A549 (cell line): ENCODE measurements at regions not wholly inside any gene's neighbourhood (a gene's known extent, or its start where the extent isn't known, plus 50 kb on each side); places are given as distances from the start of the nearest gene placed in this dataset.

Experiments used
- ATAC-seq, 2 experiments: fragments of 200-7000 bp in 1 of 2; fragments of >200 bp in 1 of 2; cut with Nextera tagmentation in 1 of 2; cut with Tn5 transposase in 1 of 2; 3 replicates each; pipeline versions ENCODE4 v1.8.0 to v1.9.1; 2018 to 2020; ENCODE audit warnings: mild to moderate bottlenecking in 1 of 2, moderate library complexity in 1 of 2
- CTCF ChIA-PET: fragments of 300-600 bp; sonication (Branson Sonifier 250); formaldehyde crosslinking; extraction: SDS; loops from one replicate; lab custom pipeline; 2021; ENCODE audit warnings: antibody characterized with exemption, inconsistent platforms; lab: Yijun Ruan, JAX
- POLR2A ChIA-PET: fragments of 350-600 bp; formaldehyde crosslinking; extraction: SDS; loops from one replicate; lab custom pipeline; 2021; ENCODE audit warnings: antibody characterized with exemption, inconsistent platforms; lab: Yijun Ruan, JAX
- DNase-seq, 2 experiments: peaks; one replicate each; pipeline versions ENCODE4 v3.0.0 to v3.0.0-alpha.2; 2011 to 2016; ENCODE audit warnings: low read depth in 1 of 2, low spot score in 1 of 2
- FAIRE-seq: peaks from 2 replicates; lab custom pipeline; 2011; peaks lifted over from hg19 to GRCh38; lab: Jason Lieb, UNC
- H3K27ac ChIP-seq, 2 experiments: fragments of >200 bp; sonication (Bioruptor Twin); formaldehyde crosslinking; 3 replicates each; pipeline ENCODE4 v1.5.1; 2016 to 2017
- H3K4me1 ChIP-seq: fragments of >200 bp; sonication (Bioruptor Twin); formaldehyde crosslinking; 3 replicates; pipeline ENCODE4 v1.6.1; 2016
- H3K4me2 ChIP-seq: fragments of >200 bp; sonication (Bioruptor Twin); formaldehyde crosslinking; 3 replicates; pipeline ENCODE4 v1.6.1; 2016
- H3K4me3 ChIP-seq: fragments of >200 bp; sonication (Bioruptor Twin); formaldehyde crosslinking; 3 replicates; pipeline ENCODE4 v1.5.1; 2016
- H3K9me3 ChIP-seq: fragments of >200 bp; sonication (Bioruptor Twin); formaldehyde crosslinking; 3 replicates; pipeline ENCODE4 v1.6.1; 2016
- ATOH8 ChIP-seq: fragments of 250-450 bp; sonication (Bioruptor Pico); IDR thresholded peaks from 2 replicates; pipeline ENCODE4 v1.5.0; 2020; ENCODE audit warnings: low read depth, mild to moderate bottlenecking, moderate library complexity
- BCL3 ChIP-seq: fragments of >200 bp; sonication (Bioruptor Twin); formaldehyde crosslinking; IDR thresholded peaks from 3 replicates; pipeline ENCODE4 v1.6.1; 2016
- BHLHE40 ChIP-seq: IDR thresholded peaks from 2 replicates; pipeline ENCODE4 v1.6.1; 2012; ENCODE audit warnings: low read depth, low read length, inconsistent platforms
- CEBPB ChIP-seq, 2 experiments: fragments of >200 bp in 1 of 2; sonication (Bioruptor Twin) in 1 of 2; formaldehyde crosslinking in 1 of 2; IDR thresholded peaks; 2 replicates each; pipeline ENCODE4 v1.6.1; 2012 to 2016
- CTCF ChIP-seq: fragments of >200 bp; sonication (Bioruptor Twin); formaldehyde crosslinking; IDR thresholded peaks from 3 replicates; pipeline ENCODE4 v1.5.1; 2016
- EHMT2 ChIP-seq: fragments of 200-600 bp; sonication (generic); IDR thresholded peaks from 2 replicates; pipeline ENCODE4 v1.6.1; 2016; ENCODE audit warnings: antibody characterized with exemption, low read depth, mild to moderate bottlenecking, moderate library complexity
- ELK1 ChIP-seq: fragments of 150-350 bp; IDR thresholded peaks from 2 replicates; pipeline ENCODE4 v1.6.1; 2014; ENCODE audit warnings: low read depth, mild to moderate bottlenecking, low read length
- ESRRA ChIP-seq: fragments of 150-350 bp; IDR thresholded peaks from 2 replicates; pipeline ENCODE4 v1.6.1; 2014; ENCODE audit warnings: mild to moderate bottlenecking, low read length, borderline replicate concordance
- FOXS1 ChIP-seq: fragments of 250-450 bp; sonication (Bioruptor Pico); IDR thresholded peaks from 2 replicates; pipeline ENCODE4 v1.5.0; 2020; ENCODE audit warnings: mild to moderate bottlenecking, moderate library complexity
- HDAC2 ChIP-seq: fragments of 200-600 bp; sonication (generic); IDR thresholded peaks from 2 replicates; pipeline ENCODE4 v1.6.1; 2016
- HMGXB4 ChIP-seq: fragments of 250-450 bp; sonication (Bioruptor Pico); IDR thresholded peaks from 2 replicates; pipeline ENCODE4 v1.5.0; 2021; ENCODE audit warnings: mild to moderate bottlenecking, moderate library complexity, borderline replicate concordance
- HOXA7 ChIP-seq: fragments of 250-450 bp; sonication (Bioruptor Pico); IDR thresholded peaks from 2 replicates; pipeline ENCODE4 v1.5.0; 2020; ENCODE audit warnings: mild to moderate bottlenecking, moderate library complexity
- MAFK ChIP-seq: fragments of 450-650 bp; IDR thresholded peaks from 2 replicates; pipeline ENCODE4 v1.6.1; 2014; ENCODE audit not compliant: partially characterized antibody
- MYC ChIP-seq: IDR thresholded peaks from 2 replicates; pipeline ENCODE4 v1.6.1; 2012; ENCODE audit warnings: mild to moderate bottlenecking, inconsistent platforms, low read length, improper control_type of control experiment, borderline replicate concordance
- NR3C1 ChIP-seq: fragments of >200 bp; sonication (Bioruptor Twin); formaldehyde crosslinking; IDR thresholded peaks from 3 replicates; pipeline ENCODE4 v1.6.1; 2017
- RAD21 ChIP-seq, 2 experiments: fragments of >200 bp in 1 of 2; sonication (Bioruptor Twin) in 1 of 2; formaldehyde crosslinking in 1 of 2; IDR thresholded peaks in 1 of 2; conservative IDR thresholded peaks in 1 of 2; 2 replicates in 1 of 2; 3 replicates in 1 of 2; pipeline ENCODE4 v1.6.1; 2012 to 2018; ENCODE audit warnings: inconsistent platforms in 1 of 2
- RFX5 ChIP-seq: fragments of 450-650 bp; IDR thresholded peaks from 2 replicates; pipeline ENCODE4 v1.7.1; 2014; ENCODE audit warnings: antibody characterized with exemption, mild to moderate bottlenecking, moderate library complexity
- RNF2 ChIP-seq: fragments of 200-600 bp; sonication (generic); IDR thresholded peaks from 2 replicates; pipeline ENCODE4 v1.6.1; 2016; ENCODE audit warnings: low read depth, mild to moderate bottlenecking, antibody characterized with exemption, moderate library complexity, borderline replicate concordance
- SMC3 ChIP-seq: fragments of >200 bp; sonication (Bioruptor Twin); formaldehyde crosslinking; IDR thresholded peaks from 3 replicates; pipeline ENCODE4 v1.6.1; 2018; ENCODE audit warnings: inconsistent platforms
- TFCP2L1 ChIP-seq: fragments of 250-450 bp; sonication (Bioruptor Pico); IDR thresholded peaks from 2 replicates; pipeline ENCODE4 v1.5.0; 2021; ENCODE audit warnings: mild to moderate bottlenecking
- ZC3H11A ChIP-seq: fragments of 450-650 bp; IDR thresholded peaks from 2 replicates; pipeline ENCODE4 v1.6.1; 2014; ENCODE audit warnings: antibody characterized with exemption, mild to moderate bottlenecking
- ZSCAN20 ChIP-seq: fragments of 250-450 bp; sonication (Bioruptor Pico); IDR thresholded peaks from 2 replicates; pipeline ENCODE4 v1.8.0; 2022; ENCODE audit warnings: mild to moderate bottlenecking, moderate library complexity
- WGBS: methylation state at CpG from one replicate; pipeline ENCODE4 v1.1.6; 2017; ENCODE audit errors: missing lambda C conversion rate; 5-methylcytosine and 5-hydroxymethylcytosine counted together

GRCh38 chr2:198339116-198339515 is 534.7 kb downstream of the PLCL1 start:
- ATAC-seq, result no peak
- DNase-seq, result no peak
- ChIA-PET CTCF (no interaction called here), POLR2A (no interaction called here)
- WGBS, result 61% methylated on average over 5 of the region's 5 CpGs
- H3K4me1 ChIP-seq, result no peaks in the 10 kb centered on the region
- no peak for FAIRE-seq
- H3K4me2 ChIP-seq, result no peak overlapping the region
- TF ChIP-seq RFX5, result no peak
- no peak for TF ChIP-seq ATOH8 (CRISPR knock-in tag)
- no peaks in the 10 kb centered on the region for H3K9me3 ChIP-seq
- H3K4me3 ChIP-seq, result no peak overlapping the region
- no peak overlapping the region for H3K27ac ChIP-seq

GRCh38 chr2:198337368-198337767 is 533.0 kb downstream of the PLCL1 start:
- CTCF ChIA-PET, result interaction anchor here (1.2 kb wide), 1 partner anchor 16 kb away, joined by 5 read pairs; no protein-coding TSS in a partner anchor
- FAIRE-seq, result no peak

More at GRCh38 chr2:198337368-198337767, 533.0 kb downstream of the PLCL1 start:
- Histone ChIP-seq H3K4me2 (no peak overlapping the region), H3K4me3 (no peak overlapping the region), H3K9me3 (no peaks in the 10 kb centered on the region), H3K4me1 (no peaks in the 10 kb centered on the region), H3K27ac (no peak overlapping the region)
- POLR2A ChIA-PET, result no interaction called here
- ATAC-seq (no peak), DNase-seq (no peak)
- WGBS, result 20% methylated on average over 3 of the region's 3 CpGs
- TF ChIP-seq EHMT2, result no peak
- no peak for TF ChIP-seq ESRRA
- no peak for TF ChIP-seq SMC3
- TF ChIP-seq MAFK, result no peak
- TF ChIP-seq RNF2, result no peak
- TF ChIP-seq HMGXB4 (CRISPR knock-in tag), result no peak
- no peak for TF ChIP-seq FOXS1
- no peak for TF ChIP-seq TFCP2L1 (CRISPR knock-in tag)
- TF ChIP-seq BHLHE40, result no peak
- no peak for TF ChIP-seq ELK1
- TF ChIP-seq BCL3, result no peak
- TF ChIP-seq ZC3H11A, result no peak
- TF ChIP-seq HOXA7, result no peak
- TF ChIP-seq CEBPB (IDR thresholded peaks at IDR 0.05), result no peak
- TF ChIP-seq HDAC2, result no peak
- TF ChIP-seq RAD21 (conservative IDR thresholded peaks at IDR 0.05 in 1 of 2, IDR thresholded peaks at IDR 0.05 in 1 of 2), result no peak
- no peak for TF ChIP-seq NR3C1
- no peak for TF ChIP-seq ZSCAN20
- TF ChIP-seq CTCF, result no peak
- TF ChIP-seq MYC, result no peak
